GM18519 (cell line): ENCODE measurements at regions not wholly inside any gene's neighbourhood (a gene's known extent, or its start where the extent isn't known, plus 50 kb on each side); places are given as distances from the start of the nearest gene placed in this dataset.

Source experiments
- ATAC-seq: cut with Tn5 transposase; IDR thresholded peaks from one replicate; pipeline ENCODE4 v1.9.1; 2021; ENCODE audit warnings: mild to moderate bottlenecking, moderate library complexity; ENCODE audit not compliant: unreplicated experiment, low FRiP score

DNA sequence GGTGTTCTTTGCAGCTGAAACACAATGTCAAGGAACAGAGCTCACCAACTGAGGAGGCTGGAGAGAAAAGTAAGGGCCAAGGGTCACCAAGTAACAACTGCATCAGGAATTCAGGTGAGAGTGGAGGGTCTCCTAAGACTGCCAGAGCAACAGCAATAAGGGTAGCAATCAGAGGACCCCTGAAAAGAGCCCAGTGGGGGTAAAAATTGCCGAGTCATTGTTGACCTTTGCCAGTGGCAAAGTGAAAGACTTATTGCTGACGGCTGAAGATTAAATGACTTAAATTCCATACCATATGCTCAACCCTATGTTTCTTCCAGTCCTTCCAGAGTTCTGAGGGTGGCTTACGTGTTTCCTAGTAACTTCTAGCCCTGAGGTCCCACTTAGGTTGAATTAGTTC is 51.9 kb upstream of the ARHGAP42 start:
- ATAC-seq = no peak

DNA sequence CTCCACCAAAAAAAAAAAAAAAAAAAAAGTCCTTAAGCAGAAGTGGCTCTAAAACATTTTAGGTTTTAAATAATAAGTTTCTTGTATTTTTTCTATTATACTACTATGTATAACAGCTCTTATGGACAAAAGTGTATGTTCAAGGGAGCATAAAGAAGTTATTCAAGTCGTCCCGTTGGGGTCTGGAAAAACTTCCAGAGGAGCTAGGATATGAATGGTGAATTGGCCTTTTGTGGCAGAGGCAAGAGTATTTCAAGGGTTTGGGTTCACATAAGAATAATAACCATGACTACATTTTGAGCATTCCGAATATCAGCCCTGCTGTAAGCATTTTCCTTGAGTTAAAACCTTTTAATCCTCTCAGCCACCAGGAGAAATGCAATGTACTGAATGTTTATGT is 50.6 kb upstream of the ARHGAP42 start:
- no peak for ATAC-seq
